KG1 (cell line): ENCODE measurements at regions not wholly inside any gene's neighbourhood (a gene's known extent, or its start where the extent isn't known, plus 50 kb on each side); places are given as distances from the start of the nearest gene placed in this dataset.
"Not testable (repeated sequence)": the region's sequence is repeated elsewhere in the genome, so short reads cannot be mapped to it uniquely, and the experiment has no call there.

Experiments
- DNase-seq: peaks from one replicate; lab custom pipeline; 2025; lab: John Stamatoyannopoulos, UW

- DNase-seq: no peak
Measured at GRCh38 chr16:65725156-65725845, 603.4 kb upstream of the CDH11 start.

DNA sequence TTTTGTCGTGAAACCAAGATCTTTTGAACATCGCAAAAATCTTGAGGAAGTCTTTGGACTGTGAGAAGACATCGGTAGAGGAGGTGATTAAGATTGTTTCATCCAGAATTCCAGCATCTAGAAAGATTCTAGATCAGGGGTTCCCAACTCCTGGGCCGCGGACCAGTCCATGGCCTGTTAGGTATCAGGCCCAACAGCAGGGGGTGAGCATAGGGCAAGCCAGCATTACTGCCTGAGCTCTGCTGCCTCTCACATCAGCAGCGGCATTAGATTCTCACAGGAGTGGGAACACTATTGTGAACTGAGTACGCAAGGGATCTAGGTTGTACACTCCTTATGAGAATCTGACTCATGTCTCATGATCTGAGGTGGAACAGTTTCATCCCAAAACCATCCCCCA, 600.6 kb upstream of the CDH11 start:
- DNase-seq: no peak

DNA sequence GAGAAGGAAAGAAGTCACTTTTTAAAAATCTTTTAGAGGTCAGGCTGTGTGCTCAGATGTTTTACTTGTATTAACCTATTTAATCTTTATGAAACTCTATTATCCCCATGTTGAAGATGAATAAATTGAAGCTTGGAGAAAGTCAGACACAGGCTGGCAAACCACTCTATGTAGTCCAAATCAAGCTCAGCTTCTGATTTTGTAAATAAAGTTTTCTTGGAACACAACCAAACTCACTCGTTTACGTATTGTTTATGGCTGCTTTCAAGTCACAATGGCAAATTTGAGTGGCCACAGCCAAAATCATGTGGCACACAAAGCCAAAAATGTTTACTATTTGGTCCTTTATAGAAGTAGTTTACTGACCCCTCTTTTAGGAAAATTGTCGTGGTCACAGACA, 596.0 kb upstream of the CDH11 start:
- DNase-seq: no peak

DNA sequence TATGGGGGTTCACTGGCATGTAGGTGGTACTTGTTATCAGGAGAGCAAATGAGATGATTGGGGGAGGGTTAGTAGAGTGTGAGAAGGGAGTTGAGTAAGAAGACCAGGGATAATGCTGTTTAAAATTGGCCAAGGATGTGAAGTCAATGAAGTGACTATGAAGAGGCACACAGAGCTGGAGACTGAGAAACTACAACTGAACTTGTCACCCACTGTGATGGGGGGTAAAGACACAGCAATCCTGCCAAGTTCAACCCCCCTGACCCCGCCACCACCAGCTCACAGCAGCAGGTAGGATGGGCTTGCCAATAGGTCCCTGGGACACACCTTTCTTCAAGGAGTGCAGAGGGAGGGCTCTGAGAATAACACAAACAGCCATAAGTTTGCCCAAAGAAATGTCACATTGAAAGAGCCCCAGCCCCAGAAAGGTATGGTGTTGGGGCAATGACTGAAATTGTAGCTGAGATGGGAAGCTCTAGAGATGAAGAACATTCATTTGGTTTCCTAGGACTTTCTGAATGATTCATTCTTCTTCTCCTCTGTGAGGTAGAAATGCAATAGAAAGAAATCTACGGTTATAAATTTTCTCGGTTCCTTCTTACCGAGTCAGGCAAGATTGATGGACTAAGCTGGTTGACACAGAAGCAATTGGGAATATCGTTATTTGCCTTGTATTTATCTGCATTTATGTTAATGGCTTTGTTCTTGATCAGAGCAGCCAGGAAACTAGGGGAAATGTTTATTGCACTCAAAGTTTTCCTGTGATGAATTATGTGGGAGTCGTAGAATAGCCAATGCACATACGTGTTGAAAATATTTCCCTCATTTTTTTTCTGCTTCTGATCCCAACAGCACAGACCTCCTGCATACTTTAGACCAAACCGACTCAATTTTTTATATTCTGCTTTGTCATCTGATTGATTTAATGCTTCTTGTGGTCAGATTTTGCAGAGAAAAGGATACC, 595.2 kb upstream of the CDH11 start:
- no peak for DNase-seq

GRCh38 chr16:65713181-65713808, 591.4 kb upstream of the CDH11 start:
- no peak for DNase-seq

GRCh38 chr16:65710107-65710506, 588.2 kb upstream of the CDH11 start:
- no peak for DNase-seq

DNA sequence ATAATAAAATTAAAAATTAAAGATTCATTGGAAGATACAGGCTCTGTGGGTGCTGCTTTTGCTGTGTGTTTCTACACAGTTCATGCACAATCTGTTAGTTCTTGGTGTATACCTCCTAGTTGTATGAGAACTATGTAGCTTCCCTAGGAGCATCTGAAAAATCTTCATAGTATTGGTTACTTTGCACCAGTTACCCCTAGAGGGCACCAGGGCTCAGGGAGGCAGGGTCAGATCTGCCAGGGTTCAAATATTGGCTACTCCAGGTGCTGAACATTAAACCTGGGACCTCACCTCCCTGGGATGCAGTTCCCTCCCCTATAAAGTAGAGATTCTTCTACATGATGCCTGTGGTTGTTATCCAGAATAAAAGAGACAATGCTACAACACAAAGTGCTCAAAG, 583.0 kb upstream of the CDH11 start:
- DNase-seq: no peak

DNA sequence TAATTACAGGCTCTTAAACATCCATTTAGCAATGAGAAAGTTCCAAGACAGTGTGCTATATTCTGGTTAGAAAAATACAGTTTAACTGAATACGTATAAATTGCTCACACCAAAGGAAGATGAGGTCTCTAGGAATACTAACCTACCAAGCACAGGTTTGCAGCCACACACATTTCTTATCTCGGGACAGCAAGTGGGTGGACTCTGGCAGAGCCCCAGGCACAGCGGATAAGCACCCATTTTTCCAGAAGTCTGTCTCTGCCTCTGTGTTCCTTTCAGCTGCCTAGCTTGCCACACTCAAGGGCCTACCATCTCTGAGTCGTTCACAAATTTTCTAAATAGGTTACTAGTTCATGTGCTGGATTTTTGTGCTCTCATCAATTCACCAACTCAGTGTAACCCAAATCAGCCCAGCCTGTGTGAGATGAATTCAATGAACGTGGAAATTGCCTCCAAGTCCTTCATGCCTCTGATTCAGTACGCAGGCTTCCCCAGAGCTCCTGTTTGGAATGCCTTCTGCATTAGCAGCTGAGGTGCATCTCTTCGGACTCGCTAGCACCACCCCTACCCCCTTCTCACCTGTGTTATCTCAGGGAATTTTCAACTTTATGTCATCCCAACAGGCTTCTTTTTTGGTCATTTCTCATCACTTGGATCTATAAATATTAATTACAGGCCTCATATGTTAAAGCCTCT, 581.0 kb upstream of the CDH11 start:
- DNase-seq: no peak

GRCh38 chr16:65700596-65700995, 578.7 kb upstream of the CDH11 start:
- no peak for DNase-seq

DNA sequence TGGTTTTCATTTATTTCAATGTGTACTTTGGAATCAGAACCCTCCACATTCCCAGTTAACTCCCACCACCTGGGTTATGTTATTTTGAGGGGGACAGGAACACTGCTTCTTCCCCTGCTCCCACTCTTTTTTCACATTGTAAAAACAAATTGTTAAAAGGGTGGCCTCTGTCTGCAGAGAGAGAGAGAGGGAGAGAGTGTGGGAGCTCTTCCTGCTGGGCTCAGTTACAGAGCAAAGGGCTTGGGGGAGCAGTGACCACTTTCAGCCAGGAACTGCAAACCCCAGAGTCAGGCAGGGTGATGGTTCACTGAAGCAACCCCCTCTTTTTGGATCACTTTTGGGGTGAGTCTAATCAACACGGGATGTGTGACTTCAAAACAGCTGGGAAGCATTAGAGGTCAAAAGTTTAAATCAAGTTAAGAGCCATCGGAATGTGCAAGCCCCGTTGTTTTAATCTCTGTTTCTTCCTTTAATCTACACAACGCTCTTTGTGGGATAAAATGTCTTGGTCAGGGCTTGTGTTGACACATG, 577.0 kb upstream of the CDH11 start:
- DNase-seq: no peak

GRCh38 chr16:65697521-65697920, 575.7 kb upstream of the CDH11 start:
- DNase-seq: no peak

DNA sequence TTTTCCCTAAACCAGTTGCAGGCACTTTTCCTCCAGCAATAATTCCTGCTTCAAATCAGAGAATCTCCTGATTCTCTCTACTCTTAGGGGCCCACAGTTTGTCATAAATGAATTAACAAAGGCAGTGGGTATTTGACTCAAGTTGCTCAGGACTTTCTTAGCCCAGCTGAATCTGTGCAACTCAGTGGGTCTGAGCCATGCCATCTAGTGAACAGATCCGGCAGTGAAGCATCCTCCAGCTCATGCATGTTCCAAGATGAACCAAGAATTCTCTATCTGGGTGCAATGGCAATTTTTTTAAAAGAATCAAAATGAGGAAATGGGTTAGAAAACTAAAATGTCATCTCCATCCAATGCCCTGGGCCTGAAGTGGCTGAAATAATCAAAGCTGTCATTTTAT, 575.2 kb upstream of the CDH11 start:
- DNase-seq: no peak

DNA sequence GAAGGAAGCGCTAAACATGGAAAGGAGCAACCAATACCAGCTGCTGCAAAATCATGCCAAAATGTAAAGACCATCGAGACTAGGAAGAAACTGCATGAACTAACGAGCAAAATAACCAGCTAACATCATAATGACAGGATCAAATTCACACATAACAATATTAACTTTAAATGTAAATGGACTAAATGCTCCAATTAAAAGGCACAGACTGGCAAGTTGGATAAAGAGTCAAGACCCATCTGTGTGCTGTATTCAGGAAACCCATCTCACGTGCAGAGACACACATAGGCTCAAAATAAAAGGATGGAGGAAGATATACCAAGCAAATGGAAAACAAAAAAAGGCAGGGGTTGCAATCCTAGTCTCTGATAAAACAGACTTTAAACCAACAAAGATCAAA, 570.0 kb upstream of the CDH11 start:
- DNase-seq: not testable (repeated sequence)

- DNase-seq: no peak
Measured at GRCh38 chr16:65689726-65690125, 567.9 kb upstream of the CDH11 start.

DNA sequence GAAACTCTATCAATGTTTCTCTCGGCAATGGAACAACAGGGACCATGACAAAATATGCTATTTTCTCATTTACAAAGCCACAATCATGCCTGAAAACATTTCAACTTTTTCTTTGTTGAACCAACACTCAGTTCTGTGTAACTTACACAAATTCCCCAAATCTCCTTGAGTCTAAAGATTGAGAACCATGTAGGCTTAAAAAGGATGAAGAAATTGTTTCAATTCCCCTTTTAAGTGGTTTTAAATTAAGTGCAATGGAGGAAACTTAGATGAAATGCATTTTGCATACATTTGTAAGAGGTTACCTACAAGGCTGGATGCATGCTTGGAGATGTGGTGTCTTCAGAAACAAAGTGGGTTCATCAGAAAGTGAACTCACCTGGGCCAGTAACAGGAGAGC, 566.4 kb upstream of the CDH11 start:
- DNase-seq: no peak

DNA sequence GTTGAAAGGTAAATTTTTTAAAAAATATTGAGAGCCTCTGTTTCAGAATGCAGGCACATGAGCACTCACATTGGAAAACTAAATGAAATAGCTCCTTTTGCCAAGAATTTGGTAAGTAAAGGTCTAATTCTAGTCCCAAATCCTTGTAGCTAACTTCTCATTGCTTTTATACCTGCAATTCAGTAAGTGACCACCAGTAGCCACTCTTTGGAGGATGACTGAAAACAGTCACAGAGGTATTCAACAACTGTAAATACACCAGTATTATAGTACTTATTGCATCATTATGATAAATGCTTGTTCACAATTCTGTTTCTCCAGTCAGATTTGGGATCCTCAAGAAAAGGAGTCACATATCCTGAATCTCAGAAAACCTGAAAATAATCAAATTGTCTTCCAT, 562.4 kb upstream of the CDH11 start:
- DNase-seq: no peak

DNA sequence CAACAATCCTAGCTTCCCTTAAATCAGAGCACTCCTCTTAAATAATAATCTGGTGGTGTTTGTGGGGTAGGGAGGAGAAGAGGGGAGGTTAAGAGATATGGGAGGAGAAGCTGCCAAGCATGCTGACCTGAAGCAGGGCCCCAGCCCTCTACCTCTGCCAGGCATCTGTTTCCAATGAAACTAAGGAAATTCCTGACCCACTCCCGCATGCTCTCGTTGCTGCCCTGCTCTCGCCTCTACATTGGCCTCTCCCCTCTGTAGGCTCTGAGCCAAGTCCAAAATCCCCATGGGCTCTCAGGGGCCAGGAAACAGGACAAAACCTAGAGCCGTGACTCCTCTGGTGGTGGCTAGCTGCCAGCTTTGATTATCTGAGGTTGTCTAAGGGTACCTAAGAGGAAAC, 559.5 kb upstream of the CDH11 start:
- DNase-seq: no peak

DNA sequence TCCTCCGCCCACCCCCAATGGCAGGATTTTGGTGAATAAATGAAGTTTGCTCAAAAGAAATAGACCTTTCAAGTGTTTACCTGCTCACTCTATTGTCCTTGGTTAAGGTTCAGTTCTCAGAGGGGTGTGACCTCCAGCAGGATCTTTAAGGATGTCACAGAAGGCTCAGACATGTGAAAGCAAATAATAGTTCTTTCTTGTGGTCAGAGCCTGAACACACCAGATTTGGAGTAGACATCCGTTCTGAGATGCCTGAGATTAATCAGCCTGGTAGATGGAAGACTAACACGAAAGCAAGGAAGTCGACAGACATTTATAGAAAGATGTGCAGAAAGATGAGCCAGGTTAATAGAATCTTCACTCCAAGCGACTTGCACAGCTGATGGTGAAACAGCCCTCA, 557.9 kb upstream of the CDH11 start:
- DNase-seq: no peak

GRCh38 chr16:65675161-65675560, 553.3 kb upstream of the CDH11 start:
- DNase-seq: no peak

DNA sequence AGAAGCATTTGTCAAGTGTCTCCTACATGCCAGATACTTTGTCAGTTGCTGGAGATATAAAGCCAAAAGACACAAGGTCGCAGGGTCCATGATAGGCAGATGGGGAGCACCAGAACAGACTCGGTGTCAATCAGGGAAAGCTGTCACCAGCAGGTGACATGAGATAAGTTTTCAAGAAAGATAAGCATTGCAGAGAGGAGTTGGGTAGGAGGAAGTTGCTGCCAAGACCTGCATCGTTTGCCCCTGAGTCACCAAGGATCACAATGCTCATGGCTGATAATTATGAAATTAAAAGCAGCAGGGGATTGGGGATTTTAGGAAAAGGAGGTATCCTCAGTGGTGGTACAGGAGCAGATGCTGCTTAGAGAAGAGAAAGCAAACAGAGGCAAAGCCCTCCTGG, 551.1 kb upstream of the CDH11 start:
- no peak for DNase-seq

DNA sequence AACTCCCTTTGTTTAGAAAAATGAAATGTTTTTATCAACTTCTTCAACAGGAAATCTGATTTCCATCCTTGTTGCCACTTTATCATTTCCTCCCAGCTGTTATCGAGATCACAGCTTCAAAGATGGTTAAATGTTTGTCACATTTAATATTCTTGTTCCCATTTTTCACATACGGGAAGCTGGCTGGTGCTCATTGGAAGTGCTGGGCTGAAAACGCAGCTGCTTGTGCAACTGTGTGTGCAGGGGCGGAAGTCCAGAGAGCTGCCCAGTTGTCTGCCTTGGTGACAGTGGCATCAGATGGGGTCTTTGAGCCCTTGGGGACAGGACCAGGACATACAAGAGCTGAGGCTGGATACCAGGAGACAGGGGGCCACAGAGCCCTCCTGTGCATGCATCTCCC, 549.2 kb upstream of the CDH11 start:
- DNase-seq: no peak

DNA sequence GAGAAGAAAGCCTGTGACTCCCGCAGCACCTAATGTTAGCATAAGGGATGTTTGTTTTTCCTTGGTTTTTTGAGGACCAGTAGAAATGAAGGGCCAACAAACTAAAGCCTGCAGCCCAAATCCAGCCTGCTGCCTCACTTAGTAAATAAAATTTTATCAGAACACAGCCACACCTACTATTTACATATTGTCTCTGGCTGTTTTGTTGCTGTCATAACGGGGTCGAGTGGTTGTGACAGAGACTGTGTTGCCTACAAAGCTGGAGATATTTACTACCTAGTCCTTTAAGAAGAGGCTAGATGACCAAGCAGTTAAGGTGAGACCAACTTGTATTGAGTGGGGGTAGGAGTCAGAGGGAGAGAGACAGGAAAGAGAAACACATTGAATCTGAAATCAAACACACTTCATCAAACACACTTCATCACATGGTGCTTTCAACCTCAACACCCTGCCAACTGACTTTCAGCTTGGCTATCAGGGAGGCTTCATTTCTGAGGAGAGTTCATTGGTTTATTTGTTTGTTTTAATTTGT, 546.3 kb upstream of the CDH11 start:
- DNase-seq: no peak
